ENCODE measurements at regions not wholly inside any gene's neighbourhood (a gene's known extent, or its start where the extent isn't known, plus 50 kb on each side); places are given as distances from the start of the nearest gene placed in this dataset.

DNA sequence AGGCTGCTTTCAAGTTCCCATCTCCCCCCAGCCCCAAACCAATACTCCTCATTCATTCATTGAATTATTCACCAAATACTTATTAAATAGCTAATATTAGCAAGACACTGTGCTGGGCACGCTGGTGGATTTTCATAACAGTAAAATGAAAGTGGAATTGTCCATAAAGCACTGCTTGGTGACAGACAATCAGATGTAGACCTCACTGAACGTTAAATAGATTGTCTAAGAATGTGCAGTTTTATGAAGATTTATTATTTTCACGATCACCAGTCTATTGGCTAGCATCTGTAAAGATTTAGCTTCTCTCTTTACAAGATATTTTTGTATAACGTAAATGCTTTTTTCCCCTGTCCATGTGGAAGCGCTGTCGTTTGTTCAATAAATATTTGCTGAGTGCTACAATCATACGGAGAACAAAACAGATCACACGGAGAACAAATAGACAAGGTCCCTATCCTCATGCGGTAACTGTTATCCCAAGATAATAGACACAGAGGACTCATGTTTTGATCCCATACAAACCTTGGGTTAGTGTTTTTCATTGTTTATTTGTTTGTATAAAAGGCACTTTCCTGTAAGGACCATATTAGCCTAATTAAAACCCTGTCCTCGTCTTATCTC lies 397.6 kb downstream of the BCAT1 start:
- no peak for FAIRE-seq

DNA sequence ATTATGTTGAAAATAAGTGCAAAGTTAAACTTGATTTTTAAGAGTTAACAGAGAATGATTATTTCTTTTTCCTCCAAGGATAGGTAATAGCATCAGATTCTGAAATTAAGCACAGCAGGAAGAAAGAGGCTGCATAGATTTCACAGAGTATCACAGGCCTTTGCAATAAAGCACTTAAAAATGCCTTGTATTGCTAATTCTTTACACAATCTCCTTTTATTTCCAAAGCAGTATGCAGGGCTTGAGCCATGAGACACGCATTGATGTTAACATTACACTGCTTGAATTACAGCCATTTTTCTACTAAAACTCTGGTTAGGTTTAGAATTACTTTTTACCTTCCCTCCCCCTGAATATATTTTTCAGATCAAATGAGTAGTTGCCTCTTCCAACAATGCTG lies 398.3 kb downstream of the BCAT1 start:
- H3K27me3 ChIP-seq (ENCODE audit: control insufficient read depth, extremely low read depth, insufficient read depth, low read length) = no peaks in the 10 kb centered on the region
- H3K27ac ChIP-seq (ENCODE audit: control insufficient read depth, insufficient read depth, low read length) = no peak overlapping the region
- DNase-seq (ENCODE audit: low read depth, low spot score) (no peak), FAIRE-seq (no peak)
- H3K9me3 ChIP-seq (ENCODE audit: control insufficient read depth, low read depth, low read length) = no peaks in the 10 kb centered on the region
- no peak overlapping the region for H3K4me3 ChIP-seq (ENCODE audit: control insufficient read depth in 2 of 3, extremely low read depth in 1 of 3, insufficient read depth in 2 of 3, low read depth in 1 of 3, low read length in 3 of 3)
- dilution Hi-C loops (cut with MboI; ENCODE audit: extremely low pct_ligation_motif_present, low sequenced_read_pairs) = no loop called here
- H3K4me1 ChIP-seq (ENCODE audit: control insufficient read depth, extremely low read depth, insufficient read depth, low read length) = no peaks in the 10 kb centered on the region
- H2AFZ ChIP-seq (ENCODE audit: control insufficient read depth, low read length) = no peak overlapping the region
- TF ChIP-seq EZH2 (IDR thresholded peaks at IDR 0.05; ENCODE audit: low read length) = no peak
- TF ChIP-seq, protein P1, sequence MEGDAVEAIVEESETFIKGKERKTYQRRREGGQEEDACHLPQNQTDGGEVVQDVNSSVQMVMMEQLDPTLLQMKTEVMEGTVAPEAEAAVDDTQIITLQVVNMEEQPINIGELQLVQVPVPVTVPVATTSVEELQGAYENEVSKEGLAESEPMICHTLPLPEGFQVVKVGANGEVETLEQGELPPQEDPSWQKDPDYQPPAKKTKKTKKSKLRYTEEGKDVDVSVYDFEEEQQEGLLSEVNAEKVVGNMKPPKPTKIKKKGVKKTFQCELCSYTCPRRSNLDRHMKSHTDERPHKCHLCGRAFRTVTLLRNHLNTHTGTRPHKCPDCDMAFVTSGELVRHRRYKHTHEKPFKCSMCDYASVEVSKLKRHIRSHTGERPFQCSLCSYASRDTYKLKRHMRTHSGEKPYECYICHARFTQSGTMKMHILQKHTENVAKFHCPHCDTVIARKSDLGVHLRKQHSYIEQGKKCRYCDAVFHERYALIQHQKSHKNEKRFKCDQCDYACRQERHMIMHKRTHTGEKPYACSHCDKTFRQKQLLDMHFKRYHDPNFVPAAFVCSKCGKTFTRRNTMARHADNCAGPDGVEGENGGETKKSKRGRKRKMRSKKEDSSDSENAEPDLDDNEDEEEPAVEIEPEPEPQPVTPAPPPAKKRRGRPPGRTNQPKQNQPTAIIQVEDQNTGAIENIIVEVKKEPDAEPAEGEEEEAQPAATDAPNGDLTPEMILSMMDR (optimal IDR thresholded peaks at IDR 0.05 in 1 of 3, IDR thresholded peaks at IDR 0.05 in 1 of 3, conservative IDR thresholded peaks at IDR 0.05 in 1 of 3; ENCODE audit: extremely low read depth in 1 of 3, insufficient read depth in 2 of 3, low read length in 3 of 3) = no peak
- H3K79me2 ChIP-seq (ENCODE audit: control insufficient read depth, insufficient read depth, low read length) = no peaks in the 10 kb centered on the region
- no peaks in the 10 kb centered on the region for H3K9me1 ChIP-seq (ENCODE audit: control insufficient read depth, extremely low read depth, insufficient read depth, low read length)
- H3K4me2 ChIP-seq (ENCODE audit: control insufficient read depth, extremely low read depth, insufficient read depth, low read depth, low read length) = no peak overlapping the region
- H3K36me3 ChIP-seq (ENCODE audit: control insufficient read depth in 2 of 2, extremely low read depth in 1 of 2, insufficient read depth in 2 of 2, low read length in 2 of 2) = no peaks in the 10 kb centered on the region
- H4K20me1 ChIP-seq (ENCODE audit: control insufficient read depth, extremely low read depth, insufficient read depth, low read length) = no peaks in the 10 kb centered on the region
- no peak overlapping the region for H3K9ac ChIP-seq (ENCODE audit: control insufficient read depth, extremely low read depth, insufficient read depth, low read length)

More for the DNA sequence above, 397.6 kb downstream of the BCAT1 start:
- Histone ChIP-seq H3K9ac (ENCODE audit: control insufficient read depth, extremely low read depth, insufficient read depth, low read length) (no peak overlapping the region), H2AFZ (ENCODE audit: control insufficient read depth, low read length) (no peak overlapping the region), H3K4me2 (ENCODE audit: control insufficient read depth, extremely low read depth, insufficient read depth, low read depth, low read length) (no peak overlapping the region), H3K27ac (ENCODE audit: control insufficient read depth, insufficient read depth, low read length) (no peak overlapping the region), H3K36me3 (ENCODE audit: control insufficient read depth in 2 of 2, extremely low read depth in 1 of 2, insufficient read depth in 2 of 2, low read length in 2 of 2) (no peaks in the 10 kb centered on the region), H3K9me1 (ENCODE audit: control insufficient read depth, extremely low read depth, insufficient read depth, low read length) (no peaks in the 10 kb centered on the region), H3K9me3 (ENCODE audit: control insufficient read depth, low read depth, low read length) (no peaks in the 10 kb centered on the region), H4K20me1 (ENCODE audit: control insufficient read depth, extremely low read depth, insufficient read depth, low read length) (no peaks in the 10 kb centered on the region), H3K79me2 (ENCODE audit: control insufficient read depth, insufficient read depth, low read length) (no peaks in the 10 kb centered on the region), H3K27me3 (ENCODE audit: control insufficient read depth, extremely low read depth, insufficient read depth, low read length) (no peaks in the 10 kb centered on the region), H3K4me1 (ENCODE audit: control insufficient read depth, extremely low read depth, insufficient read depth, low read length) (no peaks in the 10 kb centered on the region), H3K4me3 (ENCODE audit: control insufficient read depth in 2 of 3, extremely low read depth in 1 of 3, insufficient read depth in 2 of 3, low read depth in 1 of 3, low read length in 3 of 3) (no peak overlapping the region)
- no peak for DNase-seq (ENCODE audit: low read depth, low spot score)
- dilution Hi-C loops (cut with MboI; ENCODE audit: extremely low pct_ligation_motif_present, low sequenced_read_pairs) = no loop called here
- TF ChIP-seq, protein P1 (optimal IDR thresholded peaks at IDR 0.05 in 1 of 3, IDR thresholded peaks at IDR 0.05 in 1 of 3, conservative IDR thresholded peaks at IDR 0.05 in 1 of 3; ENCODE audit: extremely low read depth in 1 of 3, insufficient read depth in 2 of 3, low read length in 3 of 3) = no peak
- no peak for TF ChIP-seq EZH2 (IDR thresholded peaks at IDR 0.05; ENCODE audit: low read length)

All from keratinocyte (primary cell).